ENCODE measurements at regions not wholly inside any gene's neighbourhood (a gene's known extent, or its start where the extent isn't known, plus 50 kb on each side); places are given as distances from the start of the nearest gene placed in this dataset.
"Not testable (repeated sequence)": the region's sequence is repeated elsewhere in the genome, so short reads cannot be mapped to it uniquely, and the experiment has no call there.

- no peak for DNase-seq (ENCODE audit: low spot score)
Observed at GRCh38 chr12:127582074-127582473, 684.9 kb upstream of the TMEM132C start.

GRCh38 chr12:127583041-127583440 is 683.9 kb upstream of the TMEM132C start:
- no peak for DNase-seq (ENCODE audit: low spot score)

GRCh38 chr12:127588249-127588648 is 678.7 kb upstream of the TMEM132C start:
- DNase-seq (ENCODE audit: low spot score) = no peak

GRCh38 chr12:127589541-127589940 is 677.4 kb upstream of the TMEM132C start:
- no peak for DNase-seq (ENCODE audit: low spot score)

GRCh38 chr12:127590868-127591267 is 676.1 kb upstream of the TMEM132C start:
- DNase-seq (ENCODE audit: low spot score) = no peak

- no peak for DNase-seq (ENCODE audit: low spot score)
Observed at GRCh38 chr12:127592245-127592644, 674.7 kb upstream of the TMEM132C start.

- DNase-seq (ENCODE audit: low spot score) = no peak
Observed at GRCh38 chr12:127594351-127594970, 672.5 kb upstream of the TMEM132C start.

- DNase-seq (ENCODE audit: low spot score) = no peak
Observed at GRCh38 chr12:127595506-127595905, 671.5 kb upstream of the TMEM132C start.

- DNase-seq (ENCODE audit: low spot score) = no peak
Observed at GRCh38 chr12:127596891-127597290, 670.1 kb upstream of the TMEM132C start.

GRCh38 chr12:127599436-127599835 is 667.5 kb upstream of the TMEM132C start:
- DNase-seq (ENCODE audit: low spot score) = no peak

- no peak for DNase-seq (ENCODE audit: low spot score)
Observed at GRCh38 chr12:127600211-127600610, 666.8 kb upstream of the TMEM132C start.

GRCh38 chr12:127606476-127607015 is 660.4 kb upstream of the TMEM132C start:
- no peak for DNase-seq (ENCODE audit: low spot score)

- DNase-seq (ENCODE audit: low spot score) = no peak
Observed at GRCh38 chr12:127607146-127607725, 659.7 kb upstream of the TMEM132C start.

GRCh38 chr12:127608359-127608758 is 658.6 kb upstream of the TMEM132C start:
- DNase-seq (ENCODE audit: low spot score) = not testable (repeated sequence)

- no peak for DNase-seq (ENCODE audit: low spot score)
Observed at GRCh38 chr12:127613056-127613455, 653.9 kb upstream of the TMEM132C start.

- no peak for DNase-seq (ENCODE audit: low spot score)
Observed at GRCh38 chr12:127619869-127620734, 646.9 kb upstream of the TMEM132C start.

- no peak for DNase-seq (ENCODE audit: low spot score)
Observed at GRCh38 chr12:127620735-127621355, 646.1 kb upstream of the TMEM132C start.

GRCh38 chr12:127621366-127621765 is 645.6 kb upstream of the TMEM132C start:
- DNase-seq (ENCODE audit: low spot score) = no peak

- no peak for DNase-seq (ENCODE audit: low spot score)
Observed at GRCh38 chr12:127623362-127623761, 643.6 kb upstream of the TMEM132C start.

GRCh38 chr12:127625176-127625771 is 641.7 kb upstream of the TMEM132C start:
- DNase-seq (ENCODE audit: low spot score) = no peak

- DNase-seq (ENCODE audit: low spot score) = no peak
Observed at GRCh38 chr12:127628645-127629044, 638.3 kb upstream of the TMEM132C start.
